T-helper 1 cell treated with Interleukin-12 subunit alpha and Interleukin-12 subunit beta and Interleukin-4 antibody, amounts not matched to agents 30 μg/mL and 1 μg/mL, for 36 hours (primary cell): ENCODE measurements at regions not wholly inside any gene's neighbourhood (a gene's known extent, or its start where the extent isn't known, plus 50 kb on each side); places are given as distances from the start of the nearest gene placed in this dataset.
"Not testable (repeated sequence)": the region's sequence is repeated elsewhere in the genome, so short reads cannot be mapped to it uniquely, and the experiment has no call there.

Experiments used
- H3K27ac Mint-ChIP-seq: one replicate; pipeline ENCODE4 v1.8.0; 2021; ENCODE audit warnings: mild to moderate bottlenecking, mixed read lengths
- H3K27me3 Mint-ChIP-seq: one replicate; pipeline ENCODE4 v1.8.0; 2021; ENCODE audit warnings: low read depth, mixed read lengths
- H3K36me3 Mint-ChIP-seq: one replicate; pipeline ENCODE4 v1.8.0; 2021; ENCODE audit warnings: low read depth, mixed read lengths
- H3K4me1 Mint-ChIP-seq: one replicate; pipeline ENCODE4 v1.8.0; 2021; ENCODE audit warnings: low read depth, mixed read lengths
- H3K4me3 Mint-ChIP-seq: one replicate; pipeline ENCODE4 v1.8.0; 2021; ENCODE audit warnings: mild to moderate bottlenecking, moderate library complexity, mixed read lengths
- H3K9me3 Mint-ChIP-seq: one replicate; pipeline ENCODE4 v1.8.0; 2021; ENCODE audit warnings: mixed read lengths

DNA sequence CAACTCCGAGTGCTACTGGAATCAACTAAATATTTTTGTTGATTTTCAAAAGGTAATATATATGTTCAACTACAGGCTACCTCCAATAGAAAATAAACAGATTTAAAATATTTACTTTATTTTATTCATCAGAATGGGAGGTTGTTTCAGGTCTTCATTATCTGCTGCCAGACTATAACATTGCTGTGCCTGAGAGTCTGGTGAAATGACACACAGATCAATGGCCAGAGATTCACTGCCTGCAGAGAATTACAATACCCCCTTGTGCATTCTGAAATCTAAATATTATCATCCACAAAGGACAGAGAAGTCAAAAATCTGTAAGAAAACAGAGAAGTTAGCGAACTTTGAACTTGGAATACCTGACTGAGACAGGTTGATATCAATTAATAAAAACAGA lies 667.8 kb upstream of the GJE1 start:
- no peak overlapping the region for H3K4me3 Mint-ChIP-seq
- H3K27me3 Mint-ChIP-seq: no peaks in the 10 kb centered on the region
- peaks cover 7% of the 10 kb centered on the region for H3K4me1 Mint-ChIP-seq
- no peaks in the 10 kb centered on the region for H3K9me3 Mint-ChIP-seq
- peaks cover 2% of the 10 kb centered on the region for H3K36me3 Mint-ChIP-seq
- no peak overlapping the region for H3K27ac Mint-ChIP-seq

DNA sequence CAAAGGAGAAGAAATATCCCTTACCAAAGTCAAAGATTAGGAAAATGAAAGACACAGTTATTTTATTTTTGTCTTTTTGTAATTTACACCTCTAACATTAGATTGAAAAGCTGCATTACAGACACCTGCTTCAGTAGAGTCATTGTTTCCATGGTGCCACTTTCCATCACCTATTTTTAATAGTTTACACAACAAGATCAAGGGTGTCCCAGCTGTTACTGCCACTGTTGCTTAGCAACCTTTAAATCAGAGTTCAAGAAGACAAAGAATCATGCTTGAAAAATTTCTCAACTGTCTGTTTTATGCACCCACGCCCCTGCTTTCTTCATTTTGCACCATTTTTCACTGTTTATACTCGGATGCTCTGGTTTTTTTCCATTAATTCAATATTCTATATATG lies 668.2 kb upstream of the GJE1 start:
- Mint-ChIP-seq H3K27ac (no peak overlapping the region), H3K4me3 (no peak overlapping the region), H3K9me3 (no peaks in the 10 kb centered on the region), H3K36me3 (peaks cover 2% of the 10 kb centered on the region), H3K27me3 (no peaks in the 10 kb centered on the region), H3K4me1 (peaks cover 7% of the 10 kb centered on the region)

DNA sequence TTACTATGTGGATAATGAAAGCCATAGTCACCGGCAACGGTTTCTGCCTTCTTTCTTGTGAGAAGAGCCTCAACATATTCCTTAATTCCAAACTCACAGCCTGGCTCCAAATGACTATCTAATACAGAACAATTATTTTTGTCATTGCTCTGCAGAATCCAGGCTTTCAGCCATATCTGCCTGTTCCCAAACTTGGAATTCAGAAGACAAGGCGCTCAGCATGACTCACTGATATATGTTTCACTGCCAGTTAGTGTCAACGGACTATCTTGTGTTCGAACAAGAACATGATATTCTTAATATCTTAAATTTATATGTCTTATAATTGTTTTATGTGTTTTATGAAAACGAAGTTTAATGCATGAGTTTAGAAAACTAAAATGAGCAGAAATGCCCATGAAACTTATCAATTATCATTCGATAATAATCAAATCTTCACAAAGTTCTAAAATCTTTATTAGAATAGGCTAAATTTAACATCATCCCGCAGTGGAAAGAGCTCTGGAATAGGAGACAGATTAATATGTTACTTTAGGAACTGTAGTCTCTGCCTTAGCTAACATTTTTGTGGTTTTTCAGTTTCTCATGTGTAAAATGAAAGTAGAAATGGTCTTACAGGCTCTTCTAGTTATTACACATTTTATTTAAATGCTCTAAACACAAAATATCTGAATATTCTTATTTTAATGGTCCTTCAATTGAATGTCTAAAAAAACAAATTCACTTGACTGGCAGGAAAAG lies 669.3 kb upstream of the GJE1 start:
- Mint-ChIP-seq H3K27ac (no peak overlapping the region), H3K4me3 (no peak overlapping the region), H3K27me3 (no peaks in the 10 kb centered on the region), H3K9me3 (no peaks in the 10 kb centered on the region), H3K36me3 (peaks cover 2% of the 10 kb centered on the region), H3K4me1 (peaks cover 7% of the 10 kb centered on the region)

DNA sequence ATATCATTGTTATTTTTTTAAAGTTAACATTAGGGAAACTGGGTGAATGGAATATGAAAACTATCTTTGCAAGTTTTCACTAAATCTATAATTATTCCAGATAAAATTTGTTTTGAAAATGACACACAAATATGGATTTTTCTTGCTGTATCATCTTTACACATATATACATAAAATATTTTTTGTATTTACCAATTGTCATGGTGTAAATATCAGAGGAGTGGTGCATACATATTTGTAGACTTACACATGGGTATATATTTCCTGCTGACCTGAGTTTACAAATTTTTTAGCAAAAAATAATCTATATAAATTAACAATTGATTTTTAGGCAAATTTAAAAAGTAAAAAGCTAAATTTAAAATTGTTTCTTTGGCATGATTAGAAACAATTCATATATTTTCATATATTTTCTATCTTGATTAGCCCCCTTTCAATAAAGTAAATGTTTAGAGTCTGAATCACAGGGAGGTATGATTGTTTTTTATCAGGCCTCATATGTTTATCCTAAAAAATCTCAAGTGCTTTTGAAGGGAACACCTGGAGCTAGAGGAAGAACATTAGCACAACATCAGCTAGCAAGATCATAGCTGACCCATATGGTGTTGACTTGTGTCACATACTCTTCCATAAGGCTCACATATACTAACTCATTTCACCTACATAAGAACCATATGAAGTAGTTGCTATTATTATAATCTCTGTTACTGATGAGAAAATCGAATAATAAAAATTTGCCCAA lies 671.8 kb upstream of the GJE1 start:
- no peaks in the 10 kb centered on the region for H3K27me3 Mint-ChIP-seq
- H3K9me3 Mint-ChIP-seq: no peaks in the 10 kb centered on the region
- H3K36me3 Mint-ChIP-seq: no peaks in the 10 kb centered on the region
- H3K4me1 Mint-ChIP-seq: peaks cover 3% of the 10 kb centered on the region
- no peak overlapping the region for H3K27ac Mint-ChIP-seq
- no peak overlapping the region for H3K4me3 Mint-ChIP-seq

DNA sequence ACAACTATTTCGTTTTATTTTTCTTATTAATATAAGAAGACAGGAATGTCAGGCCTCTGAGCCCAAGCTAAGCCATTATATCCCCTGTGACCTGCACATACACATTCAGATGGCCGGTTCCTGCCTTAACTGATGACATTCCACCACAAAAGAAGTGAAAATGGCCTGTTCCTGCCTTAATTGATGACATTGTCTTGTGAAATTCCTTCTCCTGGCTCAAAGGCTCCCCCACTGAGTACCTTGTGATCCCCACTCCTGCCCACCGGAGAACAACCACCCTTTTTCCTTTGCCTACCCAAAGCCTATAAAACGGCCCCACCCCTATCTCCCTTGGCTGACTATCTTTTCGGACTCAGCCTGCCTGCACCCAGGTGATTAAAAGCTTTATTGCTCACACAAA lies 672.5 kb upstream of the GJE1 start:
- H3K9me3 Mint-ChIP-seq, H3K36me3 Mint-ChIP-seq, H3K4me3 Mint-ChIP-seq, H3K4me1 Mint-ChIP-seq, H3K27me3 Mint-ChIP-seq, H3K27ac Mint-ChIP-seq: not testable (repeated sequence)

DNA sequence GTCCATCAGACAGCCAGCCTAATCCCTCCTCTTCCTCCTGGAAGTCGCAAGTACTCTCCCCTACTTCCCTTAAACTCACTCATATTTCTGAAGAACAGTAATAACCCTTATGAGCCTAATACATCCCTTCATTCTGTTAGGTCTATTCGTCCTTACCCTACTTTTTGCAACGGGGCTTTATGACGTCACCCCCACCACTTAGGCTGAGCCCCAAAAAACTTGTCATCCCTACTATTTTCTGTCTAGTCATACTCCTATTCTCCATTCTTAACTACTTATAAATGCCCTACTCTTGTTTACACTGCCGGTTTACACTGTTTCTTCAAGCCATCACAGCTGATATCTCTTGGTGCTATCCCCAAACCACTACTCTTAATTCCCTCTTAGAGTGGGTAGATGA lies 674.7 kb upstream of the GJE1 start:
- not testable (repeated sequence) for H3K4me1 Mint-ChIP-seq, H3K36me3 Mint-ChIP-seq, H3K27ac Mint-ChIP-seq, H3K4me3 Mint-ChIP-seq, H3K27me3 Mint-ChIP-seq, H3K9me3 Mint-ChIP-seq

DNA sequence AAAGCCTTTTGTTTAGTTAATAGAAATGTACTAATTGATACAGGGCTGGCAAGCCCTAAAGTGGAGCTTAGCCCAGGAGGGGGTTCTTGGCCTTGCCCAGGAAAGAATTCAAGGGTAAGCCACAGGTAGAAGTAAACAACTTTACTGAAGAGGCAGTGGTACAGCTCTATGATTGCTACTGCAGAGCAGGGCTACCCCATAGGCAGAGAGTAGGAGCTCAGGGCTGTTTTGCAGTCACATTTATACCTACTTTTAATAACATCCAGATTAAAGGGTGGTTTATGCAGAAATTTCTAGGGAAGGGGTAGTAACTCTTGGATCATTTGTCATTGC lies 680.4 kb upstream of the GJE1 start:
- no peaks in the 10 kb centered on the region for H3K4me1 Mint-ChIP-seq
- H3K4me3 Mint-ChIP-seq: no peak overlapping the region
- H3K9me3 Mint-ChIP-seq: no peaks in the 10 kb centered on the region

DNA sequence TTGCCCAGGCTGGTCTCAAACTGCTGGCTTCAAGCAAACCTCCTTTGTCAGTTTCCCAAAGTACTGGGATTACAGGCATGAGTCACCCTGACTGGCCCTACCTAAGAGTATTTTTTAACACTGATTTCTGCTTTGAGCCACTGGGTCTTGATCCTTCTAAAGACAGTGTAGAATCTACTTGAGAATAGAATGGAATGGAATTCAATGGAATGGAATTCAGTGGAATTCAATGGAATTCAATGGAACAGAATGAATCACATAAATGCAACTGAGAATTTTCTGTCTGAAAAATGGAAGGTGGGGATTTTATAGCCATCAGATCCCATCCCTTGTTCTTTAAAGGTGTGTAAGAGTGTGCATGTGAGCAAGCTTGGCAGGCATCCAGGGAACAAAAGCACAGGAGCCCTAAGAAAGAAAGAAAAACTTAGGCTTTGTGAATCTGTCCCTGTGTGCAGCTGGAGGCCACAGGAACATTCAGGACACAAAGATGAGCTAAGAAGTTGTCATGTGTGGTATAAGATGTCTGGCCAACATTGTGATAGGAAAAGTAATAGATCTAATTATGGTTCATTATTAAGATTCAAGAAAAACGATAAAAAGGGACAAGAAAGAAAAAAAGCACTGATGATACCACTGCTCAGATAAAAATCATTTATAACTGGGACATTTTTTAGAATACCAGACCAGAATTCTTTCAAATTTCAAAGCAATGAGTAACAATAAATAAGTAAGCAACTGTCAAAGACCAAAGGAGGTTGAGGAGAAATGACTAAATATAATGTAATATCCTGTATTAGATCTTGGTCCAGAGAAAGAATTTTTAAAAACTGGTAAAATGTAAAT lies 681.0 kb upstream of the GJE1 start:
- no peaks in the 10 kb centered on the region for H3K36me3 Mint-ChIP-seq
- no peaks in the 10 kb centered on the region for H3K9me3 Mint-ChIP-seq
- no peaks in the 10 kb centered on the region for H3K4me1 Mint-ChIP-seq
- H3K4me3 Mint-ChIP-seq: no peak overlapping the region
- peaks cover 6% of the 10 kb centered on the region for H3K27me3 Mint-ChIP-seq
- no peak overlapping the region for H3K27ac Mint-ChIP-seq

More for the DNA sequence above, 680.4 kb upstream of the GJE1 start:
- no peaks in the 10 kb centered on the region for H3K36me3 Mint-ChIP-seq
- H3K27me3 Mint-ChIP-seq: peaks cover 6% of the 10 kb centered on the region
- H3K27ac Mint-ChIP-seq: no peak overlapping the region

DNA sequence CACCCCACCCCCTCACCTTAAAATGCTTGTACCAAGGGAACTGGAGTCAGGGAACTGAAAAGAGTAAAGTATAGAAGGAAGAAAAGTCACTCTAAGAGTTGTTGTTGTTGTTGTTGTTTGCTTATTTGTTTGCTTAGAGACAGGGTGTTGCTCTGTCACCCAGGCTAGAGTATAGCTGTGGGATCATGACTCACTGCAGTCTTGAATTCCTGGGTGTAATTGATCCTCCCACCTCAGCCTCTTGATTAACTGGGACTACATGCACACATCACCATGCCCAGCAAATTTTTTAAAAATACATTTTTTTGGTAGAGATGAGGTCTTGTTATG lies 681.6 kb upstream of the GJE1 start:
- Mint-ChIP-seq H3K4me3 (no peak overlapping the region), H3K36me3 (no peaks in the 10 kb centered on the region), H3K27me3 (peaks cover 8% of the 10 kb centered on the region), H3K27ac (no peak overlapping the region), H3K9me3 (no peaks in the 10 kb centered on the region), H3K4me1 (no peaks in the 10 kb centered on the region)

DNA sequence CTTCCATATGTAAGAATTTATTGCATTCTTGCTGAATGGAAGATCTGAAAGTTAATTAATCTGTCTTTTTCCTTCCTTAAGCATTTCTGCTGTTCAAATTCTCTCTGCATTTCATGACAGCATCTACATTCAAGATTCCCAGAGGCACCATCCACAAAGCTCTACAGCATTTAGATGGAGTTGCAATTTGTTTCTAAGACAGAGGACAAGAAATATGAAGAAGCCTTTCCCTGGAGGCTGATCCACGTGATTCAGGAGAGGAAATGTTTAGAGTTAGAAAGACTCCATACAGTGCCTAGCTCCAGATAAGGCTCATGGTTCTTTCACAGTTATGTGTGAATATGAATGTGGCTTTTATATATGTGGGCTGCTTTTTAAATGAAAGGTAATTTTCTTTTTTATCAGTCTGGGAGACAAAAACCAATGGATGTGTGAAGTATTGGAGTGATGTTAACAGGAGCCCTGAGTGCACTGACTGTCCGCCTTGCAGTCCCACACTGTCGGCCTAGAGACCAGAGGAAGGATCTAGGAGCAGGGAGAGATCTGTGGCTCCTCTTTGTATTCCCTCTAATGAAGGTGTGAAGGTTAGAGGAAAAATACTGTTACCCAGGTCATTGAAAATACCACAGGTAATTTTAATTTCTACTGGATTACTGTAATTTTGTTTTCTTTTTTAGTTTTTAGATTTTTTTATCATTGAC lies 686.6 kb upstream of the GJE1 start:
- no peak overlapping the region for H3K4me3 Mint-ChIP-seq
- H3K27me3 Mint-ChIP-seq: peaks cover 10% of the 10 kb centered on the region
- H3K36me3 Mint-ChIP-seq: no peaks in the 10 kb centered on the region
- H3K27ac Mint-ChIP-seq: no peak overlapping the region
- H3K9me3 Mint-ChIP-seq: no peaks in the 10 kb centered on the region
- no peaks in the 10 kb centered on the region for H3K4me1 Mint-ChIP-seq

DNA sequence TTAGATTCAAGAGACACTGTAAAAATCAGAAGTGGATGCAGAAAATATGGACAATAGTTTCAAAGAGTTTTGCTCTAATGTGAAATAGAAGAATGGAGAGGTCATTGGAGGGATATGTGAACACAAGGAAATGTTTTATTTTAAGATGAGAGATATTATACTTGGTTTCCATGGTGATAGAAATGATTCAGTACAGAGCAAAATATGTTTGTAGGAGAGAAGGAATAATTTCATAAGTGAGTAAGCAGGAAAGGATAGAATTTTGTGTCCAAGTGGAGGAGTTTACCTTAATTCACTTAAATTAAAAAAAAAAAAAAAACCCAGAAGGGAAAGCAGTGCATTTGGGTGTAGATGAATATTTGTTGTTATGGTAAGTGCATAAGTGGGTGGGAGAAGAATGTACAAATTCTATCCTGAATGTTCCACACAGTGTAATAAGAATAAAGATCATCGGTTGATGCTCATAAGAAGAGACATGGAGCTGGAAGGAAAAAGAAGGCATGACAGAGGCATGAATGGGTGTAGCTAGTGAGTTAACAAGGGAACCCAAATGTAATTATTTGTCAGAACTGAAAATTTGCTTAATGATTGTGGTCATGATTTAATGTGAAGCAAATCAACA lies 688.9 kb upstream of the GJE1 start:
- H3K9me3 Mint-ChIP-seq: no peaks in the 10 kb centered on the region
- H3K4me1 Mint-ChIP-seq: no peaks in the 10 kb centered on the region
- H3K27ac Mint-ChIP-seq: no peak overlapping the region
- peaks cover 4% of the 10 kb centered on the region for H3K27me3 Mint-ChIP-seq
- no peak overlapping the region for H3K4me3 Mint-ChIP-seq
- H3K36me3 Mint-ChIP-seq: no peaks in the 10 kb centered on the region

DNA sequence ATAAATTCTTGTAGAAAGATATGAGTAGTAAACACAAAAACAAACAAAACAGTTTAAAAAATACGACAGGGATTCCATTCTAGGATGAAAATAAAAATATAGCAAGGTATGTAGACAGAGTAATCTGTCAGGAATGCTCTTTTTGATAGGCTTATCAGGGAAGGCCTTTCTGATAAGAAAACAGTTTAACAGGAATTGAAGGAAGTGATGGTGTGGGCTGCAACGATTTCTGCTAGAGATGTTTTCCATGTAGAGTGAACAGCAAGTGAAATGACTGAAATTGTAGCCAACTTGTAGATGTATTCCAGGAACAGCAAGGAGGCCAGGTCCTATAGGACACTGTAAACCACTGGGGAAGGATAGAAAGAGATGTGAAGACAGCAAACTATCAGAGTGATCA lies 689.7 kb upstream of the GJE1 start:
- Mint-ChIP-seq H3K9me3 (no peaks in the 10 kb centered on the region), H3K4me3 (no peak overlapping the region), H3K4me1 (no peaks in the 10 kb centered on the region), H3K27ac (no peak overlapping the region), H3K36me3 (no peaks in the 10 kb centered on the region), H3K27me3 (peaks cover 4% of the 10 kb centered on the region)

DNA sequence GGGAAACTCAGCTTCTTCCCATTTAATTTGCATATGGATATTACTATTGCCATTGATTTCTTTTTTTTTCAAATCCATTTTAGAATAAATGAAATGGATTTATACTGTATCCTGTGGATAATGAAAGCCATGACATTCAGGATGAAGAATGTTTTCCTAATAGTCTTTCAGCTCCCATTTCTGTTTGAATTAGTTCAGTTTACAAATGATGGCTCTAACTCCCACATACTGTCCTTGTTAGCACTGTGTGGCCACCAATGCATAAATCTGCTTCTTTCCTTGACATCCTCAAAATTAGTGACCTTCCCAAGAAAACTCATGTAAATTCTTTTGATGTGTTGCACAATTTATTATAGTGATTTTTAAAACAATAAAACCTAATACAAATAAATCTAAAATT lies 693.2 kb upstream of the GJE1 start:
- Mint-ChIP-seq H3K9me3 (no peaks in the 10 kb centered on the region), H3K27ac (no peak overlapping the region), H3K4me3 (no peak overlapping the region), H3K27me3 (no peaks in the 10 kb centered on the region), H3K36me3 (no peaks in the 10 kb centered on the region), H3K4me1 (no peaks in the 10 kb centered on the region)

DNA sequence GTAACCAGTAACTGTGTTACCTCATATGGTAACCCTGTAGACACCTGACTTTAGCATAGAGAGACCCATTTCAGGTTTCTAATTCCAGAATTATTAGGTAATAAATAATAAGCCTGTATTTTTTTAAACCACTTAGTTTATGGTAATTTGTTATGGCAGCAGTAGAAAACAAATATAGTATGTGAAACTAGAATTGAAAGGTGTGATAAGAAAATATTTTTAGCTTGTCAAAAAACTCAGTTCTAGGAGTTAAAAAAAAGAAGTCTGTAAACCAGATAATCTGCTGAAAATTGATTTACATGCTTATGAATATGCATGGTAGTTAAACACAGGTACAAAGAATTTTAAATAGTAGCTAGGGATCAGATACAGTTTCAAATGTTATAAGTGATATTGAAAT lies 695.0 kb upstream of the GJE1 start:
- H3K4me3 Mint-ChIP-seq: no peak overlapping the region
- H3K27me3 Mint-ChIP-seq: no peaks in the 10 kb centered on the region
- no peak overlapping the region for H3K27ac Mint-ChIP-seq
- H3K9me3 Mint-ChIP-seq: no peaks in the 10 kb centered on the region
- no peaks in the 10 kb centered on the region for H3K36me3 Mint-ChIP-seq
- no peaks in the 10 kb centered on the region for H3K4me1 Mint-ChIP-seq
